ENCODE measurements at regions not wholly inside any gene's neighbourhood (a gene's known extent, or its start where the extent isn't known, plus 50 kb on each side); places are given as distances from the start of the nearest gene placed in this dataset.

DNA sequence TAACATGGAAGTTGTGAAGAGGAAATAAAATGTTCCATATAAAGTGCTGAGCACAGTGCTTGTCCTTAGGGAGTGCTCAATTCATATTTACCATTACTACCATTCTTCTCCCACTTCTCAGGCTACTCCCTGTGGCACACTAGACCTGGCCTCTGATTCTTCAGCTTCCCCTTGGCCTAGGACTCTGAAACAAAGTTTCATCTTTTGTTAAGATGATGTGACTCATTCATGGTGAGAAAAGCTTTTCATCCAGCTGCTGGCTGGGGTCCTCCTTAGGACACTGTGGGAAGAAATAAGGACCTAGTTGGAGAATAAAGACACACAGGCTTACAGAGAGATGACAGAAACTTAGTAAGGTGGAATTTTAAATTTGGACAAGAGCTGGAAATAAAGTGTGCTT is 314.8 kb downstream of the CDC5L start:
- TF ChIP-seq, protein P1, sequence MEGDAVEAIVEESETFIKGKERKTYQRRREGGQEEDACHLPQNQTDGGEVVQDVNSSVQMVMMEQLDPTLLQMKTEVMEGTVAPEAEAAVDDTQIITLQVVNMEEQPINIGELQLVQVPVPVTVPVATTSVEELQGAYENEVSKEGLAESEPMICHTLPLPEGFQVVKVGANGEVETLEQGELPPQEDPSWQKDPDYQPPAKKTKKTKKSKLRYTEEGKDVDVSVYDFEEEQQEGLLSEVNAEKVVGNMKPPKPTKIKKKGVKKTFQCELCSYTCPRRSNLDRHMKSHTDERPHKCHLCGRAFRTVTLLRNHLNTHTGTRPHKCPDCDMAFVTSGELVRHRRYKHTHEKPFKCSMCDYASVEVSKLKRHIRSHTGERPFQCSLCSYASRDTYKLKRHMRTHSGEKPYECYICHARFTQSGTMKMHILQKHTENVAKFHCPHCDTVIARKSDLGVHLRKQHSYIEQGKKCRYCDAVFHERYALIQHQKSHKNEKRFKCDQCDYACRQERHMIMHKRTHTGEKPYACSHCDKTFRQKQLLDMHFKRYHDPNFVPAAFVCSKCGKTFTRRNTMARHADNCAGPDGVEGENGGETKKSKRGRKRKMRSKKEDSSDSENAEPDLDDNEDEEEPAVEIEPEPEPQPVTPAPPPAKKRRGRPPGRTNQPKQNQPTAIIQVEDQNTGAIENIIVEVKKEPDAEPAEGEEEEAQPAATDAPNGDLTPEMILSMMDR (conservative IDR thresholded peaks at IDR 0.05; ENCODE audit: low read length) = no peak
- no peak for TF ChIP-seq EZH2phosphoT487 (IDR thresholded peaks at IDR 0.05; ENCODE audit: borderline replicate concordance)

All from Loucy (cell line).